HEK293 (cell line): ENCODE measurements at regions not wholly inside any gene's neighbourhood (a gene's known extent, or its start where the extent isn't known, plus 50 kb on each side); places are given as distances from the start of the nearest gene placed in this dataset.

Experiments used
- CTCF ChIA-PET: fragments of 350-600 bp; formaldehyde crosslinking; extraction: SDS; loops from one replicate; lab custom pipeline; 2021; ENCODE audit warnings: antibody characterized with exemption; lab: Yijun Ruan, JAX
- POLR2A ChIA-PET: fragments of 300-600 bp; formaldehyde crosslinking; extraction: SDS; loops from one replicate; lab custom pipeline; 2020; ENCODE audit warnings: antibody characterized with exemption, inconsistent platforms; lab: Yijun Ruan, JAX
- H3K27ac ChIP-seq: fragments of 200-500 bp; sonication (Bioruptor generic); 2 replicates; pipeline ENCODE4 v1.5.1; 2014; ENCODE audit warnings: low read depth, low read length, control low read depth, inconsistent platforms; ENCODE audit errors: extremely low read depth
- H3K36me3 ChIP-seq, 2 experiments: fragments of 200-500 bp in 1 of 2; sonication (Bioruptor generic) in 1 of 2; 1 replicate in 1 of 2; 2 replicates in 1 of 2; pipeline ENCODE4 v1.5.1; 2014 to 2017; ENCODE audit warnings: inconsistent platforms in 2 of 2, low read length in 2 of 2; ENCODE audit not compliant: control insufficient read depth in 2 of 2, insufficient read depth in 1 of 2
- H3K4me1 ChIP-seq: fragments of 200-500 bp; sonication (Bioruptor generic); 2 replicates; pipeline ENCODE4 v1.5.1; 2014; ENCODE audit warnings: mild to moderate bottlenecking, low read length, inconsistent platforms; ENCODE audit not compliant: control insufficient read depth, insufficient read depth
- H3K4me3 ChIP-seq: 2 replicates; pipeline ENCODE4 v1.5.1; 2011; ENCODE audit warnings: low read depth, mild to moderate bottlenecking, control low read depth, low read length, moderate library complexity
- H3K9me3 ChIP-seq: fragments of 200-500 bp; sonication (Bioruptor generic); 2 replicates; pipeline ENCODE4 v1.5.1; 2014; ENCODE audit warnings: low read depth, low read length, inconsistent platforms; ENCODE audit not compliant: control insufficient read depth, insufficient read depth
- ATF2 ChIP-seq: fragments of 450-650 bp; formaldehyde crosslinking; IDR thresholded peaks from 2 replicates; pipeline ENCODE4 v1.5.1; 2016; ENCODE audit warnings: missing biosample characterization, missing genetic modification characterization, low read depth
- BCL11B ChIP-seq: fragments of 450-650 bp; formaldehyde crosslinking; IDR thresholded peaks from 2 replicates; pipeline ENCODE4 v1.5.1; 2016; ENCODE audit warnings: low read depth, missing biosample characterization, missing genetic modification characterization
- GFI1B ChIP-seq: fragments of 450-650 bp; formaldehyde crosslinking; IDR thresholded peaks from 2 replicates; pipeline ENCODE4 v1.5.1; 2016; ENCODE audit warnings: missing biosample characterization, missing genetic modification characterization
- GLI2 ChIP-seq: fragments of 450-650 bp; formaldehyde crosslinking; IDR thresholded peaks from 2 replicates; pipeline ENCODE4; 2017; ENCODE audit warnings: missing biosample characterization, missing genetic modification characterization, low read depth, borderline replicate concordance
- GLIS2 ChIP-seq: fragments of 450-650 bp; formaldehyde crosslinking; IDR thresholded peaks from 2 replicates; pipeline ENCODE4 v1.5.1; 2016; ENCODE audit warnings: missing biosample characterization, missing genetic modification characterization
- KLF8 ChIP-seq: fragments of 450-650 bp; formaldehyde crosslinking; IDR thresholded peaks from 2 replicates; pipeline ENCODE4 v1.5.1; 2016; ENCODE audit warnings: missing biosample characterization, missing genetic modification characterization
- ZBTB17 ChIP-seq: fragments of 450-650 bp; formaldehyde crosslinking; IDR thresholded peaks from 2 replicates; pipeline ENCODE4 v1.5.1; 2016; ENCODE audit warnings: missing biosample characterization, missing genetic modification characterization
- ZNF112 ChIP-seq: fragments of 450-650 bp; formaldehyde crosslinking; IDR thresholded peaks from 2 replicates; pipeline ENCODE4 v1.5.0; 2017; ENCODE audit warnings: missing biosample characterization, missing genetic modification characterization
- ZNF132 ChIP-seq: fragments of 450-650 bp; formaldehyde crosslinking; IDR thresholded peaks from 2 replicates; pipeline ENCODE4 v1.5.1; 2017; ENCODE audit warnings: missing biosample characterization, missing genetic modification characterization, borderline replicate concordance
- ZNF138 ChIP-seq: fragments of 450-650 bp; formaldehyde crosslinking; IDR thresholded peaks from 2 replicates; pipeline ENCODE4 v1.5.1; 2016; ENCODE audit warnings: missing biosample characterization, missing genetic modification characterization, borderline replicate concordance
- ZNF223 ChIP-seq: fragments of 450-650 bp; formaldehyde crosslinking; IDR thresholded peaks from 2 replicates; pipeline ENCODE4 v1.5.1; 2016; ENCODE audit warnings: missing biosample characterization, missing genetic modification characterization
- ZNF248 ChIP-seq: fragments of 450-650 bp; formaldehyde crosslinking; IDR thresholded peaks from 2 replicates; pipeline ENCODE4 v1.5.1; 2017; ENCODE audit warnings: missing biosample characterization, missing genetic modification characterization
- ZNF26 ChIP-seq: fragments of 450-650 bp; formaldehyde crosslinking; IDR thresholded peaks from 2 replicates; pipeline ENCODE4 v1.5.1; 2016; ENCODE audit warnings: missing biosample characterization, missing genetic modification characterization
- ZNF280D ChIP-seq: fragments of 450-650 bp; formaldehyde crosslinking; IDR thresholded peaks from 2 replicates; pipeline ENCODE4 v1.5.1; 2016; ENCODE audit warnings: missing biosample characterization, missing genetic modification characterization
- ZNF292 ChIP-seq: fragments of 450-650 bp; formaldehyde crosslinking; IDR thresholded peaks from 2 replicates; pipeline ENCODE4 v1.5.1; 2016; ENCODE audit warnings: low read depth, missing biosample characterization, missing genetic modification characterization, borderline replicate concordance
- ZNF350 ChIP-seq: fragments of 450-650 bp; formaldehyde crosslinking; IDR thresholded peaks from 2 replicates; pipeline ENCODE4 v1.5.0; 2017; ENCODE audit warnings: missing biosample characterization, mild to moderate bottlenecking, missing genetic modification characterization
- ZNF473 ChIP-seq: fragments of 450-650 bp; formaldehyde crosslinking; IDR thresholded peaks from 2 replicates; pipeline ENCODE4 v1.5.1; 2017; ENCODE audit warnings: missing biosample characterization, missing genetic modification characterization
- ZNF510 ChIP-seq: fragments of 450-650 bp; formaldehyde crosslinking; IDR thresholded peaks from 2 replicates; pipeline ENCODE4 v1.5.1; 2018; ENCODE audit warnings: mild to moderate bottlenecking, missing genetic modification characterization, missing biosample characterization; ENCODE audit not compliant: insufficient replicate concordance
- ZNF560 ChIP-seq: fragments of 450-650 bp; formaldehyde crosslinking; IDR thresholded peaks from 2 replicates; pipeline ENCODE4 v1.5.1; 2017; ENCODE audit warnings: missing biosample characterization, missing genetic modification characterization, borderline replicate concordance
- ZNF596 ChIP-seq: fragments of 450-650 bp; IDR thresholded peaks from 2 replicates; pipeline ENCODE4 v1.5.0; 2018; ENCODE audit warnings: missing biosample characterization, mild to moderate bottlenecking, missing genetic modification characterization, moderate library complexity
- ZNF600 ChIP-seq: fragments of 450-650 bp; formaldehyde crosslinking; IDR thresholded peaks from 2 replicates; pipeline ENCODE4 v1.5.1; 2016; ENCODE audit warnings: missing biosample characterization, missing genetic modification characterization
- ZNF629 ChIP-seq: fragments of 450-650 bp; formaldehyde crosslinking; IDR thresholded peaks from 2 replicates; pipeline ENCODE4 v1.5.1; 2017; ENCODE audit warnings: missing biosample characterization, missing genetic modification characterization
- ZNF837 ChIP-seq: fragments of 450-650 bp; formaldehyde crosslinking; IDR thresholded peaks from 2 replicates; pipeline ENCODE4 v1.5.1; 2016; ENCODE audit warnings: missing biosample characterization, missing genetic modification characterization

- ChIA-PET POLR2A (no interaction called here), CTCF (interaction anchor here (0.7 kb wide), 1 partner anchor 666 kb away, joined by 3 read pairs; no protein-coding TSS in a partner anchor)
- no peak for TF ChIP-seq ZNF629 (tag by site-specific recombination)
- no peak for TF ChIP-seq ZNF600
- no peak for TF ChIP-seq GFI1B (tag by site-specific recombination)
- TF ChIP-seq ZNF350 (tag by site-specific recombination), result no peak
- TF ChIP-seq GLI2 (tag by site-specific recombination), result no peak
- no peak for TF ChIP-seq ZNF510
- no peak for TF ChIP-seq ZNF138 (tag by site-specific recombination)
- TF ChIP-seq ZNF248, result no peak
- no peak for TF ChIP-seq ZNF280D (tag by site-specific recombination)
- TF ChIP-seq ZBTB17 (tag by site-specific recombination), result no peak
- no peak for TF ChIP-seq ZNF596 (tag by site-specific recombination)
- no peak for TF ChIP-seq BCL11B (tag by site-specific recombination)
- TF ChIP-seq ATF2 (tag by site-specific recombination), result no peak
- TF ChIP-seq GLIS2 (tag by site-specific recombination), result no peak
- no peak for TF ChIP-seq ZNF112 (tag by site-specific recombination)
- TF ChIP-seq KLF8 (tag by site-specific recombination), result no peak
- no peak for TF ChIP-seq ZNF473 (tag by site-specific recombination)
- TF ChIP-seq ZNF292, result no peak
- no peak for TF ChIP-seq ZNF837 (tag by site-specific recombination)
- no peak for TF ChIP-seq ZNF223 (tag by site-specific recombination)
- Histone ChIP-seq H3K36me3 (no peaks in the 10 kb centered on the region), H3K27ac (no peak overlapping the region), H3K4me3 (no peak overlapping the region), H3K4me1 (no peaks in the 10 kb centered on the region), H3K9me3 (no peaks in the 10 kb centered on the region)
Measured at GRCh38 chr7:42606193-42606905, 305.5 kb downstream of the C7orf25 start.

GRCh38 chr7:42605406-42606192 is 306.3 kb downstream of the C7orf25 start:
- ChIA-PET CTCF (no interaction called here), POLR2A (interaction anchor here (0.6 kb wide), 1 partner anchor 324 kb away, joined by 3 read pairs; no protein-coding TSS in a partner anchor)
- Histone ChIP-seq H3K4me3 (no peak overlapping the region), H3K36me3 (no peaks in the 10 kb centered on the region), H3K27ac (no peak overlapping the region), H3K9me3 (no peaks in the 10 kb centered on the region), H3K4me1 (no peaks in the 10 kb centered on the region)
- TF ChIP-seq ZNF132 (tag by site-specific recombination) (no peak), ZNF26 (tag by site-specific recombination) (no peak), ZNF560 (tag by site-specific recombination) (no peak)
